ENCODE measurements at regions not wholly inside any gene's neighbourhood (a gene's known extent, or its start where the extent isn't known, plus 50 kb on each side); places are given as distances from the start of the nearest gene placed in this dataset.

GRCh38 chr16:59400830-59401229 lies 666.7 kb upstream of the GOT2 start:
- TF ChIP-seq POLR2A (IDR thresholded peaks at IDR 0.05), result no peak
- TF ChIP-seq CTCF (IDR thresholded peaks at IDR 0.05), result no peak

All from prostate gland (tissue), 2 donors.